Suprapubic skin (tissue), 4 donors: ENCODE measurements at regions not wholly inside any gene's neighbourhood (a gene's known extent, or its start where the extent isn't known, plus 50 kb on each side); places are given as distances from the start of the nearest gene placed in this dataset.
"Not testable (repeated sequence)": the region's sequence is repeated elsewhere in the genome, so short reads cannot be mapped to it uniquely, and the experiment has no call there.

Experiments used
- CTCF ChIP-seq, 2 donors: fragments of 200-600 bp in 1 of 2; fragments of 450-650 bp in 1 of 2; sonication (generic) in 1 of 2; IDR thresholded peaks; one replicate each; pipeline ENCODE4 v1.5.1; 2016 to 2019; ENCODE audit warnings: antibody characterized with exemption in 2 of 2, mild to moderate bottlenecking in 1 of 2, moderate library complexity in 1 of 2
- EP300 ChIP-seq: sonication (generic); formaldehyde crosslinking; IDR thresholded peaks from one replicate; pipeline ENCODE4 v1.6.1; 2017; ENCODE audit warnings: antibody characterized with exemption
- POLR2A ChIP-seq, 2 donors: fragments of 450-650 bp; IDR thresholded peaks; one replicate each; pipeline ENCODE4 v1.6.1; 2017; ENCODE audit warnings: antibody characterized with exemption in 2 of 2, mild to moderate bottlenecking in 2 of 2, moderate library complexity in 2 of 2
- POLR2AphosphoS5 ChIP-seq, 3 donors: sonication (generic); formaldehyde crosslinking; IDR thresholded peaks; one replicate each; pipeline ENCODE4 v1.6.1; 2017; ENCODE audit warnings: antibody characterized with exemption in 3 of 3

- not testable (repeated sequence) for TF ChIP-seq CTCF (IDR thresholded peaks at IDR 0.05); POLR2A (IDR thresholded peaks at IDR 0.05); POLR2AphosphoS5 (IDR thresholded peaks at IDR 0.05); EP300
Observed at GRCh38 chr6:115579565-115579964, 481.1 kb downstream of the FRK start.
